RWPE2 (cell line): ENCODE measurements at regions not wholly inside any gene's neighbourhood (a gene's known extent, or its start where the extent isn't known, plus 50 kb on each side); places are given as distances from the start of the nearest gene placed in this dataset.

Source experiments
- ATAC-seq: fragments of 200-7000 bp; cut with Tn5 transposase; 3 replicates; pipeline ENCODE4 v1.9.1; 2021; ENCODE audit warnings: low read depth
- DNase-seq: peaks from one replicate; pipeline ENCODE4 v3.0.0-alpha.2; 2020; ENCODE audit warnings: low spot score
- H3K27ac ChIP-seq: fragments of 450-650 bp; 2 replicates; pipeline ENCODE4 v1.5.1; 2017; ENCODE audit warnings: mild to moderate bottlenecking; ENCODE audit not compliant: poor library complexity, severe bottlenecking
- H3K27me3 ChIP-seq: fragments of 250-450 bp; sonication (Bioruptor Pico); 2 replicates; pipeline ENCODE4 v1.5.1; 2021; ENCODE audit warnings: mild to moderate bottlenecking, moderate library complexity; ENCODE audit not compliant: insufficient read depth, poor library complexity, severe bottlenecking
- H3K36me3 ChIP-seq: fragments of 250-450 bp; sonication (Bioruptor Pico); 2 replicates; pipeline ENCODE4 v1.5.1; 2020; ENCODE audit warnings: low read depth, mild to moderate bottlenecking, moderate library complexity
- H3K4me1 ChIP-seq: fragments of 250-450 bp; sonication (Bioruptor Pico); 2 replicates; pipeline ENCODE4 v1.5.1; 2021; ENCODE audit warnings: mild to moderate bottlenecking, moderate library complexity; ENCODE audit not compliant: insufficient read depth, poor library complexity, severe bottlenecking
- H3K4me3 ChIP-seq: fragments of 250-450 bp; sonication (Bioruptor Pico); 2 replicates; pipeline ENCODE4 v1.5.1; 2021; ENCODE audit warnings: mild to moderate bottlenecking, moderate library complexity; ENCODE audit not compliant: severe bottlenecking
- H3K9me3 ChIP-seq: fragments of 250-450 bp; sonication (Bioruptor Pico); 2 replicates; pipeline ENCODE4 v1.5.1; 2021; ENCODE audit warnings: mild to moderate bottlenecking, moderate library complexity; ENCODE audit not compliant: severe bottlenecking
- TF ChIP-seq, protein P1 (sequence below): fragments of 450-650 bp; IDR thresholded peaks from one replicate; pipeline ENCODE4 v1.5.1; 2017; ENCODE audit warnings: mild to moderate bottlenecking, moderate library complexity; ENCODE audit not compliant: poor library complexity, severe bottlenecking

DNA sequence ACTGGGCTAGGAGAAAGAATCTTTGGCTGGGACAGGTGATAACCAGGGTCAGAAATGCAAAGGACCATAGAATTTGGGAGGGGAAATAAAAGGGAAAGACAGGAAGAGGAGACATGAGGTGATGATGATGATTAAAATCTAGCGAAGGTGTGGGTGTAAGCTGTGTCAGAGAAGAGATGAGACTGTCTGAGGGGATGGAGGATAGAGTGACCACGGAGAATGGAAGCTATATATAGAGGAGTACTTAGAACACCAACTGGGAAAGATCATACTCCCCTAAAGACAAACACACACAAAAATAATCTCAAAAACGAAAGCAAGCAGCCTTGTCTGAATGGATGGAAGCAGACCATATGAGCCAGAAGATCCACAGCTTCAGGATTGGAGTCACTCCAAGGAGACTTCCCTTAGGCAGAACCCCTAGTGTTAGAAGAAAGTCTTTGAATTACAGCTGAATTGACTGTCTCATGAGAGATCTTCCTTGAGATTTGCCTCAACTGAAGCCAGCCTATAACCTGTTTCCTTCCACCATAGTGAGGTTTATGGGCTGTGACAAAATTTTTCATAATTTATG, 115.2 kb upstream of the DAZL start:
- Histone ChIP-seq H3K36me3 (no peaks in the 10 kb centered on the region), H3K4me3 (no peak overlapping the region), H3K9me3 (no peaks in the 10 kb centered on the region), H3K4me1 (no peaks in the 10 kb centered on the region), H3K27me3 (no peaks in the 10 kb centered on the region), H3K27ac (no peak overlapping the region)
- ATAC-seq (no peak), DNase-seq (no peak)
- TF ChIP-seq, protein P1, sequence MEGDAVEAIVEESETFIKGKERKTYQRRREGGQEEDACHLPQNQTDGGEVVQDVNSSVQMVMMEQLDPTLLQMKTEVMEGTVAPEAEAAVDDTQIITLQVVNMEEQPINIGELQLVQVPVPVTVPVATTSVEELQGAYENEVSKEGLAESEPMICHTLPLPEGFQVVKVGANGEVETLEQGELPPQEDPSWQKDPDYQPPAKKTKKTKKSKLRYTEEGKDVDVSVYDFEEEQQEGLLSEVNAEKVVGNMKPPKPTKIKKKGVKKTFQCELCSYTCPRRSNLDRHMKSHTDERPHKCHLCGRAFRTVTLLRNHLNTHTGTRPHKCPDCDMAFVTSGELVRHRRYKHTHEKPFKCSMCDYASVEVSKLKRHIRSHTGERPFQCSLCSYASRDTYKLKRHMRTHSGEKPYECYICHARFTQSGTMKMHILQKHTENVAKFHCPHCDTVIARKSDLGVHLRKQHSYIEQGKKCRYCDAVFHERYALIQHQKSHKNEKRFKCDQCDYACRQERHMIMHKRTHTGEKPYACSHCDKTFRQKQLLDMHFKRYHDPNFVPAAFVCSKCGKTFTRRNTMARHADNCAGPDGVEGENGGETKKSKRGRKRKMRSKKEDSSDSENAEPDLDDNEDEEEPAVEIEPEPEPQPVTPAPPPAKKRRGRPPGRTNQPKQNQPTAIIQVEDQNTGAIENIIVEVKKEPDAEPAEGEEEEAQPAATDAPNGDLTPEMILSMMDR = no peak

DNA sequence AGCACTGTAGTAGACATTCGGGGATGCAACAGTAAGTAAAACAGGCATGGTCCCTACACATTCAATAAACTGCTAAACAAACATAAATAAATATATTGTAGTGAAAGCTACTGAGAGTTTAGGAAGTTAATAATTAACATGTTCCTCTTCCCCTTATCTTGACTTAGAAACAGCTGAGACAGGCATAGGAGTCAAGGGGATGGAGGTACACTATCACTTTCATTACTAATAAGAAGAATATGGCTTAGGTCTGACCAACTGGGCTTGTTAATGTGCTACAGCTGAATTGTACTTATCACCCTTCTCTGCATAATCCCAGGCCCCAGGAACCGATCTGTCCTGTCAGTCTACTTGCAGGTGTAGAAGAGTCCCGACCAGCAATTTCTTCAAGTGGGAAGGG, 116.3 kb upstream of the DAZL start:
- H3K36me3 ChIP-seq = no peaks in the 10 kb centered on the region
- TF ChIP-seq, protein P1 = no peak
- H3K27me3 ChIP-seq = no peaks in the 10 kb centered on the region
- DNase-seq (no peak), ATAC-seq (no peak)
- no peak overlapping the region for H3K27ac ChIP-seq
- no peaks in the 10 kb centered on the region for H3K4me1 ChIP-seq
- H3K9me3 ChIP-seq = no peaks in the 10 kb centered on the region
- H3K4me3 ChIP-seq = no peak overlapping the region

DNA sequence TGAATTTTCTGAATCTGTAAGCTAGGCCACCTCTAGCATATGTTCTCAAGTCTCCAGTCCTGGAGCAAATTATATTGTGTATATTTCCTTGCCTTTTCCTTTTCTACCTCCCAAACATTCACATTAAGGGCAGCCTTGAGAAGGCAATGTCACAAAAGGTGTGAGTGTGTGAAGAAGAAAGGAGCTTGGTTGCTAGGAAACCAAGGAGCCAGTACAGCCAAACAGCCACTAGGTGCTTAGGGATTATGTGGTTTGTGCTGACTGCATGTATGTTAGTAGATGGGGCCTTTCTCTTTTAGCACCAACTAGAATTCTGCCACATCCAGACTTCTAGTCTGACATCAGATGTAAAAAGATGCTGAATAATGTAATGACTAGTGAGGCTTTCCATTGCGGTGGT, 118.8 kb upstream of the DAZL start:
- TF ChIP-seq, protein P1 = no peak
- Histone ChIP-seq H3K9me3 (no peaks in the 10 kb centered on the region), H3K36me3 (no peaks in the 10 kb centered on the region), H3K4me3 (no peak overlapping the region), H3K27me3 (no peaks in the 10 kb centered on the region), H3K4me1 (peaks cover 10% of the 10 kb centered on the region), H3K27ac (no peak overlapping the region)
- no peak for DNase-seq
- no peak for ATAC-seq

DNA sequence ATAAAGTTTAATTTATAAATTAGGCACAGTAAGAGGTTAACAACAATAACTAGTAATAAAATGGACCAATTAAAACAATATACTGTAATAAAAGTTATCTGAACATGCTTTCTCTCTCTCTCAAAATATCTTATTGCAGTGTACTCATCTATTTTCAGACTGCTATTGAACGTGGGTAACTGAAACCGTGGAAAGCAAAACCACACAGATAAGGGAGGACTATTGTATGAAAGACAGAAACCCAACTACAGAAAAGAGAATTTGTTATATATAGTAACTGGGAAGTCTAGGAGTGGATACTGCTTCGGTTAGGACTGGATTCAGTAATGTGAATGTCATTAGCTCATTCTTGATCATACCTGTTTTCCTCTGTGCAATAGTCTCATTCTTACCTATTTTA, 119.3 kb upstream of the DAZL start:
- Histone ChIP-seq H3K4me3 (no peak overlapping the region), H3K9me3 (no peaks in the 10 kb centered on the region), H3K27ac (no peak overlapping the region), H3K27me3 (no peaks in the 10 kb centered on the region), H3K36me3 (no peaks in the 10 kb centered on the region), H3K4me1 (peaks cover 14% of the 10 kb centered on the region)
- no peak for DNase-seq
- TF ChIP-seq, protein P1 = no peak
- no peak for ATAC-seq

DNA sequence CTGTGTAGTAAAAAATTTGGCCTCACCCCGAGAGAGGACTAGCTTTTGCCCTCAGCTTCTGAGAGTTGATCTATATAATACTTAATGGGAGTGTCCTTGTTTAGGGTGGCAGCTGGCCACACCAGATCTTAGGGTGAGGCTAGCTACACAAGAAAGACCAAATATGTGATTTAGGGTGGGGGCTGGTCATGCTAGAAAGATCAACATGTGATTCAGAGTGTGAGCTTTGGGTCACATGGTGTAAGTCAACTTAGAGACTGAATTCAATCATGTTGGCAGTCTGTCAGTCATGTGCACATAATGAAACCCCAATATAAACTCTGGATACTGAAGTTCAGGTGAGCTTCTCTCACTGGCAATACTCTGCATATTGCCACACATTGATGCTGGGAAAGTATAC, 120.7 kb upstream of the DAZL start:
- TF ChIP-seq, protein P1 = no peak
- Histone ChIP-seq H3K4me1 (peaks cover 14% of the 10 kb centered on the region), H3K36me3 (no peaks in the 10 kb centered on the region), H3K4me3 (no peak overlapping the region), H3K27me3 (no peaks in the 10 kb centered on the region), H3K9me3 (no peaks in the 10 kb centered on the region), H3K27ac (no peak overlapping the region)
- no peak for DNase-seq
- ATAC-seq = no peak
